GM12878 (cell line): ENCODE measurements at regions not wholly inside any gene's neighbourhood (a gene's known extent, or its start where the extent isn't known, plus 50 kb on each side); places are given as distances from the start of the nearest gene placed in this dataset.

ENCODE experiments used
- ATAC-seq: fragments of 200-7000 bp; cut with Tn5 transposase; 3 replicates; pipeline ENCODE4 v1.9.1; 2020; ENCODE audit warnings: mild to moderate bottlenecking, moderate library complexity
- BruUV-seq: library from RNA; stranded (reverse); fragments of 400-500 nt; replicated peaks from 2 replicates; lab custom pipeline; 2021; lab: Mats Ljungman, UMichigan
- CTCF ChIA-PET: fragments of 300-600 bp; sonication (Branson Sonifier 250); formaldehyde crosslinking; extraction: SDS; loops from one replicate; lab custom pipeline; 2021; ENCODE audit warnings: inconsistent platforms; lab: Yijun Ruan, JAX
- POLR2A ChIA-PET: fragments of 350-600 bp; formaldehyde crosslinking; extraction: SDS; loops from one replicate; lab custom pipeline; 2021; ENCODE audit warnings: inconsistent platforms; lab: Charles Lee
- RAD21 ChIA-PET: fragments of 300-600 bp; sonication (Branson Sonifier 250); formaldehyde crosslinking; loops from one replicate; lab custom pipeline; 2023; ENCODE audit warnings: antibody characterized with exemption; ENCODE audit not compliant: unreplicated experiment; lab: Charles Lee
- SMC1A ChIA-PET: fragments of 300-600 bp; sonication (Branson Sonifier 250); formaldehyde crosslinking; loops from one replicate; lab custom pipeline; 2023; ENCODE audit not compliant: unreplicated experiment, uncharacterized antibody; lab: Charles Lee
- DNase-seq: peaks from one replicate; pipeline ENCODE4 v3.0.0-alpha.2; 2011; ENCODE audit warnings: low read depth, low spot score
- FAIRE-seq: peaks from 3 replicates; lab custom pipeline; 2011; peaks lifted over from hg19 to GRCh38; lab: Jason Lieb, UNC
- H2AFZ ChIP-seq: 2 replicates; pipeline ENCODE4 v1.6.0; 2011; ENCODE audit warnings: low read depth, low read length, control low read depth; ENCODE audit not compliant: control insufficient read depth
- H3K27ac ChIP-seq: 2 replicates; pipeline ENCODE4 v1.5.1; 2011; ENCODE audit warnings: control low read depth; ENCODE audit not compliant: control insufficient read depth, insufficient read depth
- H3K27me3 ChIP-seq, 2 experiments: replicated peaks in 1 of 2; 2 replicates each; pipeline versions ENCODE4 v1.6.0 to v1.6.1; 2011; ENCODE audit warnings: low read length in 1 of 2; ENCODE audit not compliant: control insufficient read depth in 2 of 2, insufficient read depth in 2 of 2
- H3K36me3 ChIP-seq, 2 experiments: 2 replicates each; pipeline ENCODE4 v1.5.1; 2011; ENCODE audit warnings: low read length in 1 of 2; ENCODE audit not compliant: control insufficient read depth in 2 of 2, insufficient read depth in 2 of 2
- H3K4me1 ChIP-seq: 2 replicates; pipeline ENCODE4 v1.6.1; 2011; ENCODE audit warnings: mild to moderate bottlenecking, low read length, moderate library complexity, mixed read lengths; ENCODE audit not compliant: control insufficient read depth, insufficient read depth
- H3K4me2 ChIP-seq: 2 replicates; pipeline ENCODE4 v1.6.0; 2011; ENCODE audit warnings: control low read depth; ENCODE audit not compliant: control insufficient read depth, insufficient read depth
- H3K4me3 ChIP-seq: fragments of 200-600 bp; sonication (generic); 2 replicates; pipeline ENCODE4 v1.5.1; 2016
- H3K79me2 ChIP-seq: 2 replicates; pipeline ENCODE4 v1.6.0; 2011; ENCODE audit warnings: low read length; ENCODE audit not compliant: control insufficient read depth, insufficient read depth
- H3K9ac ChIP-seq: 2 replicates; pipeline ENCODE4 v1.8.0; 2011; ENCODE audit warnings: low read length, control low read depth, mixed read lengths; ENCODE audit not compliant: control insufficient read depth, insufficient read depth
- H3K9me3 ChIP-seq: replicated peaks from 3 replicates; pipeline ENCODE4 v1.5.1; 2011; ENCODE audit warnings: mild to moderate bottlenecking, low read length; ENCODE audit not compliant: control insufficient read depth, insufficient read depth
- H4K20me1 ChIP-seq: 2 replicates; pipeline ENCODE4 v1.6.0; 2011; ENCODE audit not compliant: control insufficient read depth, insufficient read depth
- BCL11A ChIP-seq: IDR thresholded peaks from 2 replicates; pipeline ENCODE4 v1.6.1; 2011; ENCODE audit warnings: low read depth, low read length
- BMI1 ChIP-seq: fragments of 450-650 bp; IDR thresholded peaks from 2 replicates; pipeline ENCODE4 v1.6.1; 2016; ENCODE audit warnings: mild to moderate bottlenecking, moderate library complexity, borderline replicate concordance
- CBX3 ChIP-seq: fragments of 200-600 bp; sonication (generic); IDR thresholded peaks from 2 replicates; pipeline ENCODE4 v1.6.1; 2016; ENCODE audit warnings: low read depth, borderline replicate concordance
- HCFC1 ChIP-seq: fragments of 150-350 bp; IDR thresholded peaks from 2 replicates; pipeline ENCODE4 v1.6.1; 2014; ENCODE audit warnings: low read length
- MYC ChIP-seq: IDR thresholded peaks from 2 replicates; pipeline ENCODE4 v1.6.1; 2011; ENCODE audit warnings: mild to moderate bottlenecking, low read length, moderate library complexity, inconsistent platforms; ENCODE audit not compliant: insufficient read depth, insufficient replicate concordance, insufficient read length, severe bottlenecking
- NFIC ChIP-seq: IDR thresholded peaks from 2 replicates; pipeline ENCODE4 v1.6.1; 2012; ENCODE audit warnings: low read depth, mild to moderate bottlenecking, inconsistent platforms, low read length, moderate library complexity
- PAX8 ChIP-seq: fragments of 450-650 bp; IDR thresholded peaks from 2 replicates; pipeline ENCODE4 v1.6.1; 2017; ENCODE audit warnings: mild to moderate bottlenecking, moderate library complexity
- RCOR1 ChIP-seq: conservative IDR thresholded peaks from 2 replicates; pipeline ENCODE4 v1.6.1; 2012; ENCODE audit warnings: low read depth, low read length, improper control_type of control experiment
- SMAD5 ChIP-seq: IDR thresholded peaks from 2 replicates; pipeline ENCODE4 v1.6.1; 2016; ENCODE audit warnings: antibody characterized with exemption, low read depth
- SMARCA5 ChIP-seq: fragments of 450-650 bp; IDR thresholded peaks from 2 replicates; pipeline ENCODE4 v1.6.1; 2017; ENCODE audit warnings: mild to moderate bottlenecking
- SREBF1 ChIP-seq: IDR thresholded peaks from 2 replicates; pipeline ENCODE4 v1.6.1; 2012; ENCODE audit warnings: mild to moderate bottlenecking, low read length
- STAT3 ChIP-seq: IDR thresholded peaks from 2 replicates; pipeline ENCODE4 v1.6.1; 2011; ENCODE audit warnings: low read depth, low read length, improper control_type of control experiment
- TARDBP ChIP-seq: IDR thresholded peaks from 2 replicates; pipeline ENCODE4 v1.6.1; 2016; ENCODE audit warnings: borderline replicate concordance
- WRNIP1 ChIP-seq: IDR thresholded peaks from 2 replicates; pipeline ENCODE4 v1.6.1; 2011; ENCODE audit warnings: low read depth, low read length, improper control_type of control experiment, borderline replicate concordance
- ZNF217 ChIP-seq: fragments of 450-650 bp; IDR thresholded peaks from 2 replicates; pipeline ENCODE4 v1.6.1; 2017; ENCODE audit warnings: antibody characterized with exemption, mild to moderate bottlenecking
- ZNF24 ChIP-seq: fragments of 450-650 bp; IDR thresholded peaks from 2 replicates; pipeline ENCODE4 v1.6.1; 2017; ENCODE audit warnings: antibody characterized with exemption, mild to moderate bottlenecking
- WGBS: methylation state at CpG from one replicate; pipeline ENCODE4 v1.1.6; 2016; ENCODE audit warnings: low lambda C conversion rate; ENCODE audit not compliant: insufficient replicate concordance, insufficient coverage; ENCODE audit errors: missing lambda C conversion rate; 5-methylcytosine and 5-hydroxymethylcytosine counted together
- in situ Hi-C: fragments of 300-500 bp; cut with MboI; formaldehyde crosslinking; loops from 9 replicates; pipeline ENCODE4 v1.14.3; 2018; ENCODE audit warnings: mixed read lengths
- intact Hi-C: fragments of 100-400 bp; cut with micrococcal nuclease; formaldehyde crosslinking; loops from one replicate; pipeline ENCODE4 v1.14.2; 2022; ENCODE audit not compliant: unreplicated experiment
- TF ChIP-seq, protein P1 (sequence below): fragments of 450-650 bp; IDR thresholded peaks from 2 replicates; pipeline ENCODE4 v1.6.1; 2017; ENCODE audit warnings: mild to moderate bottlenecking, low read depth, inconsistent platforms; ENCODE audit not compliant: poor library complexity, severe bottlenecking

DNA sequence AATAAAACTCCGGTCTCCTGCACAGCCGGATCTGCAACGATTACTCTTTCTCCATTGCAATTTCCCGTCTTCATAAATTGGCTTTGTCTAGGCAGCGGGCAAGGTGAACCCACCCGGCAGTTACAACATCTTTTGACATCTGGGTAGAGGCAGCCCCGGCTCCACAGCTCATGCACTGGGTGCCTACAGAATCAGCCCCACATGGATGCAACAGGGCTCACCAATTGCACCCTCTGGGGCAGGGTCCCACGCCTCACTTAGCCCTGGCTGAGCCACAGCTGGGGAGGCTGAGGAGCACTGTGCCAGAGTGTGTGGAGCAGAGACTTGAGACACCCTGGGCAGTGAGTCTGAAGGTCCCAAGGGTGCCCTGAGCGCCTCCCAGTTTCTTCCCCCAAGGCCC lies 710.2 kb downstream of the TBC1D22A start:
- no peak overlapping the region for H3K9ac ChIP-seq
- SMC1A ChIA-PET: no interaction called here
- DNase-seq (no peak), ATAC-seq (no peak), FAIRE-seq (no peak)
- H4K20me1 ChIP-seq: no peaks in the 10 kb centered on the region
- RAD21 ChIA-PET: no interaction called here
- no TSS peak for BruUV-seq
- POLR2A ChIA-PET: no interaction called here
- no peak overlapping the region for H3K27ac ChIP-seq
- H3K36me3 ChIP-seq: no peaks in the 10 kb centered on the region
- H3K4me1 ChIP-seq: no peaks in the 10 kb centered on the region
- no peak overlapping the region for H3K4me2 ChIP-seq
- no peaks in the 10 kb centered on the region for H3K9me3 ChIP-seq
- TF ChIP-seq SMAD5: no peak
- no peak for TF ChIP-seq WRNIP1
- TF ChIP-seq TARDBP: no peak
- TF ChIP-seq SMARCA5: no peak
- no peak for TF ChIP-seq STAT3
- TF ChIP-seq CBX3: no peak
- no peak for TF ChIP-seq ZNF24
- TF ChIP-seq BMI1: no peak
- TF ChIP-seq MYC: no peak
- TF ChIP-seq PAX8: no peak
- TF ChIP-seq, protein P1, sequence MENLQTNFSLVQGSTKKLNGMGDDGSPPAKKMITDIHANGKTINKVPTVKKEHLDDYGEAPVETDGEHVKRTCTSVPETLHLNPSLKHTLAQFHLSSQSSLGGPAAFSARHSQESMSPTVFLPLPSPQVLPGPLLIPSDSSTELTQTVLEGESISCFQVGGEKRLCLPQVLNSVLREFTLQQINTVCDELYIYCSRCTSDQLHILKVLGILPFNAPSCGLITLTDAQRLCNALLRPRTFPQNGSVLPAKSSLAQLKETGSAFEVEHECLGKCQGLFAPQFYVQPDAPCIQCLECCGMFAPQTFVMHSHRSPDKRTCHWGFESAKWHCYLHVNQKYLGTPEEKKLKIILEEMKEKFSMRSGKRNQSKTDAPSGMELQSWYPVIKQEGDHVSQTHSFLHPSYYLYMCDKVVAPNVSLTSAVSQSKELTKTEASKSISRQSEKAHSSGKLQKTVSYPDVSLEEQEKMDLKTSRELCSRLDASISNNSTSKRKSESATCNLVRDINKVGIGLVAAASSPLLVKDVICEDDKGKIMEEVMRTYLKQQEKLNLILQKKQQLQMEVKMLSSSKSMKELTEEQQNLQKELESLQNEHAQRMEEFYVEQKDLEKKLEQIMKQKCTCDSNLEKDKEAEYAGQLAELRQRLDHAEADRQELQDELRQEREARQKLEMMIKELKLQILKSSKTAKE: no peak
- TF ChIP-seq ZNF217: no peak
- no peak for TF ChIP-seq RCOR1
- TF ChIP-seq HCFC1: no peak
- no peak for TF ChIP-seq NFIC
- TF ChIP-seq SREBF1: no peak
- TF ChIP-seq BCL11A: no peak
- no peaks in the 10 kb centered on the region for H3K27me3 ChIP-seq
- H2AFZ ChIP-seq: no peak overlapping the region
- H3K4me3 ChIP-seq: no peak overlapping the region
- intact Hi-C loops: no loop called here
- CTCF ChIA-PET: no interaction called here
- WGBS: 18% methylated on average over 9 of the region's 9 CpGs
- in situ Hi-C loops: no loop called here
- H3K79me2 ChIP-seq: no peaks in the 10 kb centered on the region
